HepG2 (cell line): ENCODE measurements at regions not wholly inside any gene's neighbourhood (a gene's known extent, or its start where the extent isn't known, plus 50 kb on each side); places are given as distances from the start of the nearest gene placed in this dataset.

Source experiments
- ATAC-seq: fragments of 200-7000 bp; cut with Tn5 transposase; 3 replicates; pipeline ENCODE4 v1.9.1; 2020; ENCODE audit warnings: mild to moderate bottlenecking, moderate library complexity
- BruUV-seq: library from RNA; stranded (reverse); fragments of 400-500 nt; replicated peaks from 2 replicates; lab custom pipeline; 2021; lab: Mats Ljungman, UMichigan
- CTCF ChIA-PET: fragments of 300-600 bp; formaldehyde crosslinking; extraction: SDS; loops from one replicate; lab custom pipeline; 2021; ENCODE audit warnings: low total read pairs, inconsistent platforms, low intra/inter-chr PET ratio; lab: Yijun Ruan, JAX
- POLR2A ChIA-PET: fragments of 350-600 bp; sonication (Branson Sonifier 250); formaldehyde crosslinking; loops from one replicate; lab custom pipeline; 2020; ENCODE audit warnings: antibody characterized with exemption, inconsistent platforms; lab: Yijun Ruan, JAX
- DNase-seq: peaks from one replicate; pipeline ENCODE4 v3.0.0-alpha.2; 2015; ENCODE audit warnings: low spot score
- FAIRE-seq: peaks from 3 replicates; lab custom pipeline; 2011; peaks lifted over from hg19 to GRCh38; lab: Jason Lieb, UNC
- H2AFZ ChIP-seq: one replicate; pipeline ENCODE4 v1.6.1; 2011; ENCODE audit warnings: low read length, inconsistent platforms
- H3K27ac ChIP-seq: fragments of 300-600 bp; 3 replicates; pipeline ENCODE4 v1.8.0; 2011; ENCODE audit warnings: mixed run types, mild to moderate bottlenecking, mixed read lengths, low read length, inconsistent platforms; ENCODE audit not compliant: insufficient read depth; ENCODE audit errors: extremely low read length
- H3K27me3 ChIP-seq, 2 experiments: fragments of 200-600 bp in 1 of 2; 2 replicates in 1 of 2; 3 replicates in 1 of 2; pipeline versions ENCODE4 v1.6.0 to v1.8.0; 2011; ENCODE audit warnings: low read length in 2 of 2, mild to moderate bottlenecking in 2 of 2, moderate library complexity in 2 of 2, inconsistent platforms in 1 of 2; ENCODE audit not compliant: insufficient read depth in 2 of 2, control insufficient read depth in 1 of 2
- H3K36me3 ChIP-seq, 2 experiments: fragments of 200-600 bp in 1 of 2; replicated peaks in 1 of 2; 2 replicates in 1 of 2; 3 replicates in 1 of 2; pipeline versions ENCODE4 v1.5.1 to v1.8.0; 2011; ENCODE audit warnings: low read length in 2 of 2, inconsistent platforms in 1 of 2; ENCODE audit not compliant: insufficient read depth in 2 of 2, control insufficient read depth in 1 of 2
- H3K4me1 ChIP-seq: 2 replicates; pipeline ENCODE4 v1.5.1; 2012; ENCODE audit warnings: low read length, inconsistent platforms; ENCODE audit not compliant: insufficient read depth
- H3K4me2 ChIP-seq: 2 replicates; pipeline ENCODE4 v1.6.0; 2011; ENCODE audit warnings: low read depth, low read length, inconsistent platforms
- H3K4me3 ChIP-seq, 3 experiments: fragments of 200-600 bp in 1 of 3; sonication (generic), shearing (Covaris generic) in 1 of 3; replicated peaks in 1 of 3; 2 replicates each; pipeline ENCODE4 v1.5.1; 2011 to 2016; ENCODE audit warnings: low read length in 3 of 3, inconsistent platforms in 2 of 3, low read depth in 2 of 3, mild to moderate bottlenecking in 2 of 3, control low read depth in 1 of 3, mixed read lengths in 1 of 3; ENCODE audit not compliant: insufficient read depth in 1 of 3
- H3K79me2 ChIP-seq: one replicate; pipeline ENCODE4 v1.6.1; 2011; ENCODE audit warnings: low read length, inconsistent platforms; ENCODE audit not compliant: insufficient read depth
- H3K9ac ChIP-seq: 2 replicates; pipeline ENCODE4 v1.6.0; 2011; ENCODE audit warnings: mild to moderate bottlenecking, low read depth, low read length, inconsistent platforms; ENCODE audit not compliant: insufficient read depth
- H3K9me3 ChIP-seq: 2 replicates; pipeline ENCODE4 v1.5.1; 2012; ENCODE audit warnings: mild to moderate bottlenecking, low read length
- H4K20me1 ChIP-seq: 2 replicates; pipeline ENCODE4 v1.6.0; 2011; ENCODE audit warnings: inconsistent platforms, mild to moderate bottlenecking, low read length, moderate library complexity; ENCODE audit not compliant: insufficient read depth
- ISX ChIP-seq: sonication (generic); formaldehyde crosslinking; conservative IDR thresholded peaks from 2 replicates; pipeline ENCODE4 v1.5.0; 2020; ENCODE audit warnings: missing genetic modification reagents
- KDM4B ChIP-seq: sonication (generic); formaldehyde crosslinking; IDR thresholded peaks from 2 replicates; pipeline ENCODE4 v1.4.0; 2020; ENCODE audit warnings: missing genetic modification reagents
- PPARG ChIP-seq: conservative IDR thresholded peaks from 2 replicates; pipeline ENCODE4 v1.6.1; 2016; ENCODE audit warnings: missing biosample characterization, missing genetic modification reagents
- PTBP1 ChIP-seq: fragments of 200-400 bp; formaldehyde crosslinking; IDR thresholded peaks from 2 replicates; pipeline ENCODE4 v1.6.1; 2018; ENCODE audit warnings: low read length, low read depth; ENCODE audit not compliant: poor library complexity, severe bottlenecking
- SRY ChIP-seq: sonication (generic); formaldehyde crosslinking; IDR thresholded peaks from 2 replicates; pipeline ENCODE4 v1.8.0; 2022; ENCODE audit warnings: mild to moderate bottlenecking, missing genetic modification reagents
- YEATS2 ChIP-seq: sonication (generic); formaldehyde crosslinking; IDR thresholded peaks from 2 replicates; pipeline ENCODE4 v1.4.0; 2020; ENCODE audit warnings: missing genetic modification reagents, borderline replicate concordance
- ZNF713 ChIP-seq: sonication (generic); formaldehyde crosslinking; IDR thresholded peaks from 2 replicates; pipeline ENCODE4 v1.4.0; 2020; ENCODE audit warnings: mild to moderate bottlenecking, missing genetic modification reagents
- WGBS: methylation state at CpG from one replicate; pipeline ENCODE4 v1.1.6; 2017; ENCODE audit warnings: low lambda C conversion rate; 5-methylcytosine and 5-hydroxymethylcytosine counted together
- in situ Hi-C: cut with HindIII; loops from 2 replicates; pipeline ENCODE4 v1.10.0; 2017; ENCODE audit warnings: low pct_unique_long_range_greater_than_20kb; ENCODE audit not compliant: extremely low pct_ligation_motif_present
- intact Hi-C: fragments of 100-400 bp; cut with micrococcal nuclease; formaldehyde crosslinking; loops from one replicate; pipeline ENCODE4 v1.10.0; 2022; ENCODE audit not compliant: unreplicated experiment
- TF ChIP-seq, protein P1 (sequence below): sonication (generic); formaldehyde crosslinking; conservative IDR thresholded peaks from 2 replicates; pipeline ENCODE4 v1.8.0; 2022; ENCODE audit warnings: mild to moderate bottlenecking, moderate library complexity, missing genetic modification reagents
- TF ChIP-seq, protein P2 (sequence below): sonication (generic); formaldehyde crosslinking; IDR thresholded peaks from 2 replicates; pipeline ENCODE4 v1.9.0; 2021; ENCODE audit warnings: missing genetic modification reagents, borderline replicate concordance
- TF ChIP-seq, protein P3 (sequence below): sonication (generic); formaldehyde crosslinking; IDR thresholded peaks from 2 replicates; pipeline ENCODE4 v1.5.0; 2020; ENCODE audit warnings: missing genetic modification reagents

DNA sequence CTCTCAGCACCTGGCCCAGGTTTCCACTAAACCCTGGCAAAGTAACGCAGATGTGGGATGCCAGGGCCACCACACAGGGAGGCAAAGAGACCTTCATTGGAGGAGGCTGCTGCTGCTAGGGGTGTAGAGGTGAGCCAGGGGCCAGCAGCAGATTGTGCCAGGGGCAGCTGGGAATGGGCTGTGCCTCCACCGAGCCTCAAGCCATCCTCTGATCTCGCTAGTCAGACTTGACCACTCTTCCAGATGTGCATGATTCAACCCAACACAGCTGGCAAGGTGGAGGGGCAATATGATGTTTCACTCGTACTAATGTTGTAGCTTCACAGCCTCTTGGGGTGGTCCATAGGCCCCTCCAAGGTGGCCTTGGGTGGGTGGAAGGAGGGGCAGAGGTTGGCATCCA lies 73.0 kb upstream of the MRPS6 start:
- ChIA-PET POLR2A (no interaction called here), CTCF (no interaction called here)
- H3K27ac ChIP-seq, result no peak overlapping the region
- intact Hi-C loops (no loop called here), in situ Hi-C loops (no loop called here)
- H3K9me3 ChIP-seq, result no peaks in the 10 kb centered on the region
- no peak overlapping the region for H3K9ac ChIP-seq
- H3K79me2 ChIP-seq, result no peaks in the 10 kb centered on the region
- FAIRE-seq (no peak), ATAC-seq (no peak), DNase-seq (no peak)
- H4K20me1 ChIP-seq, result no peaks in the 10 kb centered on the region
- H3K4me1 ChIP-seq, result no peaks in the 10 kb centered on the region
- no CpG with 5 or more reads among the region's 4 CpGs for WGBS
- H3K27me3 ChIP-seq, result peaks cover 0 to 8% of the 10 kb centered on the region in 2 experiments; a peak in 2 of 5 replicates
- H2AFZ ChIP-seq, result no peak overlapping the region
- no peak for TF ChIP-seq PTBP1
- no peak for TF ChIP-seq KDM4B (CRISPR knock-in tag)
- TF ChIP-seq, protein P1, sequence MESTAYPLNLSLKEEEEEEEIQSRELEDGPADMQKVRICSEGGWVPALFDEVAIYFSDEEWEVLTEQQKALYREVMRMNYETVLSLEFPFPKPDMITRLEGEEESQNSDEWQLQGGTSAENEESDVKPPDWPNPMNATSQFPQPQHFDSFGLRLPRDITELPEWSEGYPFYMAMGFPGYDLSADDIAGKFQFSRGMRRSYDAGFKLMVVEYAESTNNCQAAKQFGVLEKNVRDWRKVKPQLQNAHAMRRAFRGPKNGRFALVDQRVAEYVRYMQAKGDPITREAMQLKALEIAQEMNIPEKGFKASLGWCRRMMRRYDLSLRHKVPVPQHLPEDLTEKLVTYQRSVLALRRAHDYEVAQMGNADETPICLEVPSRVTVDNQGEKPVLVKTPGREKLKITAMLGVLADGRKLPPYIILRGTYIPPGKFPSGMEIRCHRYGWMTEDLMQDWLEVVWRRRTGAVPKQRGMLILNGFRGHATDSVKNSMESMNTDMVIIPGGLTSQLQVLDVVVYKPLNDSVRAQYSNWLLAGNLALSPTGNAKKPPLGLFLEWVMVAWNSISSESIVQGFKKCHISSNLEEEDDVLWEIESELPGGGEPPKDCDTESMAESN (CRISPR knock-in tag), result no peak
- TF ChIP-seq ISX, result no peak
- TF ChIP-seq YEATS2 (CRISPR knock-in tag), result no peak
- TF ChIP-seq PPARG, result no peak
- TF ChIP-seq, protein P2, sequence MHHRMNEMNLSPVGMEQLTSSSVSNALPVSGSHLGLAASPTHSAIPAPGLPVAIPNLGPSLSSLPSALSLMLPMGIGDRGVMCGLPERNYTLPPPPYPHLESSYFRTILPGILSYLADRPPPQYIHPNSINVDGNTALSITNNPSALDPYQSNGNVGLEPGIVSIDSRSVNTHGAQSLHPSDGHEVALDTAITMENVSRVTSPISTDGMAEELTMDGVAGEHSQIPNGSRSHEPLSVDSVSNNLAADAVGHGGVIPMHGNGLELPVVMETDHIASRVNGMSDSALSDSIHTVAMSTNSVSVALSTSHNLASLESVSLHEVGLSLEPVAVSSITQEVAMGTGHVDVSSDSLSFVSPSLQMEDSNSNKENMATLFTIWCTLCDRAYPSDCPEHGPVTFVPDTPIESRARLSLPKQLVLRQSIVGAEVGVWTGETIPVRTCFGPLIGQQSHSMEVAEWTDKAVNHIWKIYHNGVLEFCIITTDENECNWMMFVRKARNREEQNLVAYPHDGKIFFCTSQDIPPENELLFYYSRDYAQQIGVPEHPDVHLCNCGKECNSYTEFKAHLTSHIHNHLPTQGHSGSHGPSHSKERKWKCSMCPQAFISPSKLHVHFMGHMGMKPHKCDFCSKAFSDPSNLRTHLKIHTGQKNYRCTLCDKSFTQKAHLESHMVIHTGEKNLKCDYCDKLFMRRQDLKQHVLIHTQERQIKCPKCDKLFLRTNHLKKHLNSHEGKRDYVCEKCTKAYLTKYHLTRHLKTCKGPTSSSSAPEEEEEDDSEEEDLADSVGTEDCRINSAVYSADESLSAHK (CRISPR knock-in tag), result no peak
- no peak for TF ChIP-seq SRY (CRISPR knock-in tag)
- no peak for TF ChIP-seq ZNF713
- TF ChIP-seq, protein P3, sequence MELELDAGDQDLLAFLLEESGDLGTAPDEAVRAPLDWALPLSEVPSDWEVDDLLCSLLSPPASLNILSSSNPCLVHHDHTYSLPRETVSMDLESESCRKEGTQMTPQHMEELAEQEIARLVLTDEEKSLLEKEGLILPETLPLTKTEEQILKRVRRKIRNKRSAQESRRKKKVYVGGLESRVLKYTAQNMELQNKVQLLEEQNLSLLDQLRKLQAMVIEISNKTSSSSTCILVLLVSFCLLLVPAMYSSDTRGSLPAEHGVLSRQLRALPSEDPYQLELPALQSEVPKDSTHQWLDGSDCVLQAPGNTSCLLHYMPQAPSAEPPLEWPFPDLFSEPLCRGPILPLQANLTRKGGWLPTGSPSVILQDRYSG, result no peak
- H3K4me3 ChIP-seq, result no peak overlapping the region
- no peak overlapping the region for H3K4me2 ChIP-seq
- BruUV-seq, result no TSS peak
- no peaks in the 10 kb centered on the region for H3K36me3 ChIP-seq
